ENCODE measurements at regions not wholly inside any gene's neighbourhood (a gene's known extent, or its start where the extent isn't known, plus 50 kb on each side); places are given as distances from the start of the nearest gene placed in this dataset.
"Not testable (repeated sequence)": the region's sequence is repeated elsewhere in the genome, so short reads cannot be mapped to it uniquely, and the experiment has no call there.

GRCh38 chr4:77366876-77367275 lies 209.9 kb downstream of the CCNG2 start:
- not testable (repeated sequence) for H3K4me3 ChIP-seq (ENCODE audit: low read length); H4K20me1 ChIP-seq (ENCODE audit: insufficient read depth, low read length); H3K27ac ChIP-seq (ENCODE audit: low read length); H3K36me3 ChIP-seq (replicated peaks; ENCODE audit: low read depth, low read length); H3K4me2 ChIP-seq (ENCODE audit: low read length); H3K79me2 ChIP-seq (ENCODE audit: low read length); H3K9ac ChIP-seq (ENCODE audit: low read length); H3K9me3 ChIP-seq (ENCODE audit: insufficient read depth, low read length); H2AFZ ChIP-seq (ENCODE audit: low read depth, low read length); H3K27me3 ChIP-seq (ENCODE audit: low read depth, low read length)
- peak; percentile 38; the same call in 1 of the 2 replicates for TF ChIP-seq CTCF (IDR thresholded peaks at IDR 0.05; ENCODE audit: low read depth, low read length)
- H3K4me1 ChIP-seq (ENCODE audit: low read length) = peaks cover 12% of the 10 kb centered on the region

GRCh38 chr4:77367638-77368037 lies 210.6 kb downstream of the CCNG2 start:
- no peak overlapping the region for H3K27ac ChIP-seq (ENCODE audit: low read length)
- 0 out of 2 replicates have a peak overlapping the region, but pooled peaks have one; percentile 23 for H2AFZ ChIP-seq (ENCODE audit: low read depth, low read length)
- H3K36me3 ChIP-seq (replicated peaks; ENCODE audit: low read depth, low read length) = no peaks in the 10 kb centered on the region
- no peak overlapping the region for H3K4me3 ChIP-seq (ENCODE audit: low read length)
- H3K4me2 ChIP-seq (ENCODE audit: low read length) = peak overlapping the region; percentile 7; the same call in 1 of the 2 replicates
- H3K79me2 ChIP-seq (ENCODE audit: low read length) = no peaks in the 10 kb centered on the region
- peaks cover 3% of the 10 kb centered on the region; the same call in 1 of the 2 replicates for H3K9me3 ChIP-seq (ENCODE audit: insufficient read depth, low read length)
- peaks cover 12% of the 10 kb centered on the region for H3K4me1 ChIP-seq (ENCODE audit: low read length)
- no peaks in the 10 kb centered on the region for H3K27me3 ChIP-seq (ENCODE audit: low read depth, low read length)
- TF ChIP-seq CTCF (IDR thresholded peaks at IDR 0.05; ENCODE audit: low read depth, low read length) = no peak
- no peak for TF ChIP-seq EZH2phosphoT487 (IDR thresholded peaks at IDR 0.05; ENCODE audit: low read depth)
- H4K20me1 ChIP-seq (ENCODE audit: insufficient read depth, low read length) = no peaks in the 10 kb centered on the region
- H3K9ac ChIP-seq (ENCODE audit: low read length) = no peak overlapping the region

- H4K20me1 ChIP-seq (ENCODE audit: insufficient read depth, low read length) = no peaks in the 10 kb centered on the region
Observed at GRCh38 chr4:77372375-77372774, 215.4 kb downstream of the CCNG2 start.

More at GRCh38 chr4:77372375-77372774, 215.4 kb downstream of the CCNG2 start:
- Histone ChIP-seq H3K4me2 (ENCODE audit: low read length) (no peak overlapping the region), H3K27me3 (ENCODE audit: low read depth, low read length) (no peaks in the 10 kb centered on the region), H3K9me3 (ENCODE audit: insufficient read depth, low read length) (peaks cover 3% of the 10 kb centered on the region; the same call in 1 of the 2 replicates), H3K79me2 (ENCODE audit: low read length) (no peaks in the 10 kb centered on the region), H3K27ac (ENCODE audit: low read length) (no peak overlapping the region), H3K36me3 (replicated peaks; ENCODE audit: low read depth, low read length) (no peaks in the 10 kb centered on the region), H3K4me3 (ENCODE audit: low read length) (no peak overlapping the region), H3K4me1 (ENCODE audit: low read length) (peaks cover 27% of the 10 kb centered on the region), H2AFZ (ENCODE audit: low read depth, low read length) (no peak overlapping the region), H3K9ac (ENCODE audit: low read length) (no peak overlapping the region)
- TF ChIP-seq CTCF (IDR thresholded peaks at IDR 0.05; ENCODE audit: low read depth, low read length) (no peak), EZH2phosphoT487 (IDR thresholded peaks at IDR 0.05; ENCODE audit: low read depth) (no peak)
